Left lobe of liver (tissue), 2 donors: ENCODE measurements at regions not wholly inside any gene's neighbourhood (a gene's known extent, or its start where the extent isn't known, plus 50 kb on each side); places are given as distances from the start of the nearest gene placed in this dataset.

Experiments
- ATAC-seq: fragments of 200-7000 bp; cut with Tn5 transposase; one replicate; pipeline ENCODE4 v1.9.1; 2020; ENCODE audit warnings: mild to moderate bottlenecking, moderate library complexity
- DNase-seq: peaks from one replicate; pipeline ENCODE4 v3.0.0-alpha.2; 2020; ENCODE audit warnings: low spot score
- donor health status: DM: no; HTN: no; CAD: no; lungs with moderate emphysema.
- donor health status: DM: no; HTN: yes; CAD: no.

DNA sequence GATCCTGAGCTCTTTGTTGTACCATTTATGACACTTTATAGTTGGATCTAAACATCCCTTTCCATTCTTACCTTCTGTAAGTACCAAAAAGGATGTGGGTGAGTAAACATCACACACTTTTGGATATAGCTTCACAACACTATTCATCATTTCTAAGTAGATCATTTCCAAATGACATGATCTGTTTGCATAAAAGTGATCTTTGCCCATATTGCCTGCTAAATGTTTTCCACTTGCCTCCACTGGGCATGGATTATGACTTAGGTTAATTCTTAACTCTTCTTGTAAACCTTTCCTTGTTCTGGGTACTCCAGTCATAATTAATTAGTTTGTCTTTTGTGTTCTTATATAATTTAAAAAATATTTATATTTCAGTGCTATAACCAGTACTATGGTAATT is 244.9 kb upstream of the AGA start:
- peak; percentile 94 for ATAC-seq

DNA sequence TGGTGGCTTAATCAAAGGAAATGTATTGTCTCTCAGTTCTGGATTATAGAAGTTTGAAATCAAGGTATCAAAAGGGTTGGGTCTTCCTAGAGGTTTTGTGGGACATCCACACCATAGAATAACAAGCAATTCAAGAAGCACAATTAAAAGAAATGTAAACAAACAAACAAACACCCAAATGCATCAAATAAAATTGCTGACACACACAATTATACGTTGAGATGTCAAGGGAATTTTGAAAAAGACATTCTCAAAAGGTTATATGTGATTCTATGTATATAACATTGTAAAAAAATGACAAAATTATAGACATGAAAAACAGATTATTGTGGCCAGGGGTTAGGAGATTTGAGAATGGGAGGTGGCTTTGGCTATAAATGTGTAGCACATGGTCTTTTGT is 250.7 kb upstream of the AGA start:
- ATAC-seq = no peak
- DNase-seq = no peak

More for the DNA sequence above, 244.9 kb upstream of the AGA start:
- no peak for DNase-seq

DNA sequence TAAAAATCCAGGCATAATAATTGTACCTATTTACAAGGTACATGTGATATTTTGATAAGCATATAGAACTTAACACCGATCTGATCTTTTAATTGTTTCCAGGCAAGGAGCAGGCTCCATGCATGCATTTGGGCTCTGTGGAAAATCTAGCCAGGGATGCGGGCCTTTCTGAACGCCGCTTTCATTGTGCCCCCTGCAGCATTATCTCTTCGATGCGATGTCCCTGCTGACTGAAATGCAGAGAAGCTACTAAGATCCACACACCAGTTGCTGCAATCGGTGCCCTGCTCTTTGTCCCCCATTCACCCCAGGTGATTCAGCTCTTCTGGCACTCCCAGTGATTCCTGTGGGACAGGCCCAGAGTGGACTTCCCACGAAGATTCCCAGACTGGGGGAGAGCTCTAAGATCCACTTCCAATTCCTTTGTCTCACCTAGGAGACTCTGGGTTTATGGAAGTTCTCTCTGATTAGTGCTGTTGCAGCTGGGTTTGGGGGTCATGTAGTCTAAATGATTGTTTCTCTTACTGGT is 254.3 kb upstream of the AGA start:
- no peak for DNase-seq
- ATAC-seq = no peak

DNA sequence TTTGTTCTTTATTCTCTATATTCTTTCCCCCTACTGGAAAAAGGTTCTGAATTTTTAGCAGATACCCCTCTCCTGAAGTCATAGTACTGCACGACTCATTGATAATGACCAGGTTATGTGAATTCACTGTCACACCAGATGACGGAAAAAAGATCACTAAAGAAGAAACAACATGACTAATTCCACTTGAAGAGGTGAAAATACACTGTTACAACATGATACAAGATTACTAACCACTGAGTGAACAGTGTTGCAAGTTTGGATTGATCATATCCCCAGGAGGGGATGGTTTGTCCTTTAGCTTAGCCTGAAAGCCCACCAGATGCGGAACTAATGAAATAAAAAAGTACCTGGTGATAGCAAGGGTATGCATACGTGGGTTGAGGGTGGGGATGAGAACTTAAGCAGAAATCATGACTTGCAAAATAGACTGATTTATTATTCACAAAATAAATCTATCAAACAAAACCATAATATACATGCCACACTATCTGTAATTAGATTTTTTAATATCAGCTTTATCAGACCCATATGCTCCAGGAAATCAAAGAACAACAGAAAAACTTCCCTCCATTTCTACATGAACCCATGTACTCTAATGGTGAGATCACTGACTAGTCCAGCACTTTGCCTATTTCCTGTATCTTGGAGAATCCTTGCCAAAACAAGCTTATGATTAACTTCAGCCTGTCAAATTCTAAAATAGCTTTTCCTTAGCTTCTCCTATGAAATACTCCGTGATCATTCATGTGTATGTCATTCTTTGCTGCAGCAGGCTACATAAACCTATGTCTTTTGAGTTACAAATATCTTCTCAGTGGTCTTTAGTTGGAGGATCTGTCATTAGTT is 257.4 kb upstream of the AGA start:
- ATAC-seq (peak; percentile 81), DNase-seq (no peak)

DNA sequence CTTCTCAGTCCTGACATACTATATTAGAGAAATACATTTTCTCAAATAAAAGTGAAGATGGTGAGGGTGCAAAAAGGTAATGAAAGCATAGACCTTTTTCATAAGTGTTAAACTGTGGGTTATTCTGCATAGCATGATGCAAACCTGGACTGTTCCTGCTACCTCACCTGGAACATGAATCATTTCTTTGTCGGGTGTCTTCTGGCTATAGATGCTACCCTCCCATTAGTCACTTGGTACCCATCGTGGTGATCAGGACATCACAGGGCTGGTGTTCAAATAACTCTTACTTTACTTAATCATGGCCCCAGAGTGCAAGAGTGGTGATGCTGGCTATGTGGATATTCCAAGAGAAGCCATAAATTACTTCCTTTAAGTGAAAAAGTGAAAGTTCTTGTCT is 264.7 kb upstream of the AGA start:
- DNase-seq (no peak), ATAC-seq (no peak)

DNA sequence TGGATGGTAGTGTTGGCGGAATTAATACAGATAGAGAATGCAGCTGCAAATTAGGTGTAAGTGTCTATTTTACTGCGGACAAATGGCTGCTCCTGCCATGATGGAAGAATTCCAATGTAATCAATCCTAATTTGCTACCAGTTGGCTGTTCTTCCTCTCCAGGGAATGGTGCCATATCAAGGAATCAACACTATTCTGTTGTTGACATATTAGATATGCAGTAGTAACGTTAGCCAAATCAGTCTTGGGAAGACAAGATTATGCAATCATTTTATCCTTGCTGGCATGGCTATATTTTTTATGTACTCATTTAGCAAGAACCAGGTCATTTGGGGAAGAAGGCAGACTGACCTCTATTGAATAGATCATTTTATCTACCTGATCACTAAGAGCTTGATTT is 271.2 kb upstream of the AGA start:
- ATAC-seq = peak; percentile 77
- DNase-seq = no peak

DNA sequence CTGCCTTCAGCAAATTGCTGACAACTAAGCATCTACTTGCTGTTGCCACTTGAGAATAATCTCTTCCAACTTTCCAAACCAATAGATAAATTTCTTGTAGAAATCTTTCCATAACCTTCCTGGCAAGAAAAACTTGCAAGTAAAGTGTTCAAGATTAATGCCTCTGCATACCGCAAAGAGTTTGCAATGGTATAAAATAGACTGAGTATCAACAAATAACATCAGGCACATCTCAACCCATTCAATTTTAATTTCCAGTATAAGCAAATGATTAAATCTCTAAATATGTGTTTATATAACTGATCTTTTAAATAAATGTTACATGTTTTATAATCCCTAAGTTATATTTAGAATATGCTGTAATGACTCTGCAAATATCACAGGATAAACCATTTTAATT is 275.2 kb upstream of the AGA start:
- ATAC-seq (no peak), DNase-seq (no peak)

DNA sequence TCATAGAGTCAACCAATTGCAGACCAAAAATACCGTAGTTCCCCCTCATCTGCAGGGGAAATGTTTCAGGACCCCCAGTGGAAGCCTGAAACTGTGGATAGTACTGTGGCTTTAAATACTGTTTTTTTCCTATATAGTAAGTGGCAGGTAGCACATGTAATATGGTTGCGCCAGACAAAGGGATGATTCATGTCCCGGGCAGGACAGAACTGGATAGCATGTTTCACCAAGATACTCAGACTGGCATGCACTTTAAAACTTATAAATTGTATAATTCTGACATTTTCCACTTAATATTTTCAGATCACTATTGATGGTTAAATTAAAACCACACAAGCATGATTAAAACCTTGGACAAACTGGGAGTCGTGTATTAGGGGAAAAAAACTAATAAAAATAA is 276.3 kb upstream of the AGA start:
- ATAC-seq (no peak), DNase-seq (no peak)

DNA sequence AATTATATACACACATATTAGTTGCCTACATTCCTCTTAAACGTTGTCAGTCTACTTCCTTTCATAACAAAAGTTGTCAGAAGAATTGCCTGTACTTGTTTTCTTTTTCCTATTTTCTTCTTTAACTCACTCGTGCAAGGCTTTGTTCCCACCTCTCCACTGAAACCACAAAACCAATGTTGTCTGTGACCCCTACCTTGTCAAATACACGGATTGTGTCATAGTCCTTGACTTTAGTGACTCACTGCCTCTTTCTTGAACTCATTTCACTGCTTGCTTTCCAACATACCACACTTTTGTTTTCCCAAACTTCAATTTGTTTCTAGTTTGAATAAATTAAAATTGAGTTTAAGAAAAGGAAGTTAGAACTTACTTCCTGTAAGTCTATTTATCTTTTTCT is 283.9 kb upstream of the AGA start:
- ATAC-seq = no peak

DNA sequence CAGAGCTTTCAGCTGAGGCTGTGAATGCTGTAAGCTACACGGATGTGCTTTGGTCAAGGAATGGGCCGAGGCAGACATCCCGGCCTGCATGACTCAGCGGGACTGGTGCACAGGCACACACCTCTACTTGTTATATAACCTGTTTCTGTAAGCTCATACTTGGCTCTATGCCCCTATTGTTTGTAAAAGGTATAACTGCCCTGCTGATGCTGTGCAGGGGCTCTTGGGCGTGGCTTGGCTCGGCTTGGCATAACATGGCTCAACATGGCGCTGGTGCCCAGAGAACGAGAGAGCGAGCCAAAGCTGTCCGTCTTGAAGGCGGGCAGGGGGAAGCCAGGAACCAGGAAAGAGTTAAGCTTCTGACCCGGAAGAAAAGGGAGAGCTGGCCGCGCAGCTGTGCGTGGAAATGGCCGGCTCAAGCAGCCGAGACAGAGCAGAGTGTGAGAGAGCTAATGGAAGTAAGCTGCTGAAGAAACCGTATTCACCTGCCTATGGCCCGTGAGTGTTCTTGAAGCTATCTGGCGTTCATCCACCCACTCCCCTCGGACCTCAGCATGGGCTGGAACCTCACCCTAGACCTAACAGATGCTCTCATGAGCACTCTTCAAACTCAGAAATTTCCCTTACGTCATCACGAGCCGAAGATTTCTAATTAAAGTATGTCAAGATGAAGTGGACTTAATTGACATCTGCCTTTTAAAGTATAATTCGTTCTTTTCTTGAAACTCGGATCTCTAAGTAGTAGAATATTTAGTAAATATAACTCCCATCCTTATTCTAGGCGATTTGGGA is 286.3 kb upstream of the AGA start:
- ATAC-seq = no peak
- DNase-seq = no peak

More for the DNA sequence above, 283.9 kb upstream of the AGA start:
- DNase-seq = no peak

DNA sequence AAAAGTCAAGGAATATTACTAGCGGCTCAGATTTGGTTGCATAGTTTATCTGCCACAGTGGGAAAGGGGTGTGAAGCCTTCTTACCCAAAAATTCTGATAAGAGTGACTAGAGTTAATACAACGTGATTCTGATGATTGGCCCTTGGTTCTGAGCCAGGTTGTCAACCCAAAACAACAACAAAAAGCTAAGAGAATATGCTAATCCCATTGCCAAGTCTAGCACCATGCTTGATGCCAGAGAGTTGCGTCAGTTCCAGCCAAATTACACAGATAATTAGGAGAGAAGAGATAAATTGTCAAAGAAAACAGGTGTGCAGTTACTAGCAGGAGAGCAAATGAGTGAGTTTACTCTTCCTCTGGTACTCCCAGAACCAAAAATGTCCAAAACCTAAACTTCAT is 287.4 kb upstream of the AGA start:
- no peak for DNase-seq
- ATAC-seq = no peak

DNA sequence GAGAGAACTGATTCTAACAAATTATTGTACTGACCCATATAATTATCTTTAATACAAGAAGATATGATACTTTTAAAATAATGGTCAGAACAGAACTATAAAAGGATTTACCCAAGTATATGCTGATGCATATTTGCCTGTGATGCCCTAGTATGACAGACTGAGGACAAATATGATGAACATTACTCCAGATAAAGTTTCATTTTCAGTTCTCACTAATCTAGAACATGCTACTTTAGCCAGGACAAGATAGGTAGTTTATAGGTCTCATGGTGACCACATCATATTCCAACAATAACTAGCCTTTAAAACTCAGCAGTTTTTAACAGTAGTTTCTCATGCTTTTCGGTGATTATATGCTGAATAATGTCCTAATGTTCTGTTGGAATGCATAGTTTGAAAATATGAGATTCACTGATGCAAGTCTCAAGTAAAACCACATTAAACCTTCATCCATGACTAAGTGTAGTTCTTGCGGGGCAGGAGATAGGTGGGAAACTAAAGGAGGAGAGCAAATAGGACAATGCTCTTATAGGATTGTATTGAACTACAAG is 295.2 kb upstream of the AGA start:
- no peak for ATAC-seq
- no peak for DNase-seq

DNA sequence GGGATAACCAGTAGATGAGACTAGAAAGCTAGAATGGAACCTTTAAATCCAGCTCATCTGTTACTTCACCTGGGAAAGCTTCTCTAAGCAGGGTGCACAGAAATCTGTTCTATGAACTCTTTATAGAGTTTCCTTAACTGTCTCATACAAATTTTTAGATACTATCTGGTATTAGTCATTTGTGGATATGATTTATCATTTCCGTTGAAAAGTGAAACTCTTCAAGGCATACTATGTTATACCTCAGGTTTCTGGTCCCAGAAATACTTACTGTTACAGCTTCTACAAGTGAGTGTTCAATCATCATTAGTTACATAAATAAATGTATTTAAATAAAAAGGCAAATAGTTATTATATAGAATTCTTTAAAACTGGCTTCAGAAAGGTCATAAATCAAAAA is 298.3 kb upstream of the AGA start:
- no peak for DNase-seq

DNA sequence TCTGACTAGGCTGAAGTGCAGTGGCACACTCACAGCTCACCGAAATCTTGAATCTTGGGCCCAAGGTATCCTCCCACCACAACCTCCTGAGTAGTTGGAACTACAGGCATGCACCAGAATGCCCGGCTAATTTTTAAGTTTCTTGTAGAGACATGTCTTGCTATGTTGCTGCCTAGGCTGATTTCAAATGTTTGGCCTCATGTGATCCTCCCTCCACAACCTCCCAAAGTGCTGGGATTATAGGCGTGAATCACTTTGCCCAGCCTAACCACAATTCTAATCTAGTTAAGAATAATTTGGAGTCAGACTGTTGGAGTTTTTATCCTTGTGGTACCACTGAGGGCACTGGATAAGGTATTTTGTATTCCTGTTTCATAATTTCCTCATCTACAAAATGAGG is 317.5 kb upstream of the AGA start:
- DNase-seq = no peak
- ATAC-seq = no peak

More for the DNA sequence above, 298.3 kb upstream of the AGA start:
- no peak for ATAC-seq

DNA sequence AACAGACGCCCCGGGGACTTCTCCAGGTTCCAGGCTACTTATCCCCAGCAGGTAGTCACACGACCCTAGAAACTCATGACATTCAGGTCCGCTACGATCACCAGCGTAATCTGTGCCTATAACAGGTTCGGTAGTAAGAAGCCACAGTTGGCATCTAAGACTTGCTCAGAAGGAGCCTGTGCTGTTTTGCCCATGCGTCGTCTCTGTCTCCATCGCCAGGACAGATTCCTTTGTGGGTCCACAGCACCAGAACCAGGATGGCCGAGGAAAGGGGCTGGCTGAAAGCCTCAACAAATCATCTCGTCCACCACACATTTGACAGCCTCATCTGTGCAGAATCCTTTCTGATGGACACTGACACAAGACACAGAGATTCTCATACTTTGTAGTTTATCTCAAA is 319.5 kb upstream of the AGA start:
- DNase-seq (no peak), ATAC-seq (no peak)

DNA sequence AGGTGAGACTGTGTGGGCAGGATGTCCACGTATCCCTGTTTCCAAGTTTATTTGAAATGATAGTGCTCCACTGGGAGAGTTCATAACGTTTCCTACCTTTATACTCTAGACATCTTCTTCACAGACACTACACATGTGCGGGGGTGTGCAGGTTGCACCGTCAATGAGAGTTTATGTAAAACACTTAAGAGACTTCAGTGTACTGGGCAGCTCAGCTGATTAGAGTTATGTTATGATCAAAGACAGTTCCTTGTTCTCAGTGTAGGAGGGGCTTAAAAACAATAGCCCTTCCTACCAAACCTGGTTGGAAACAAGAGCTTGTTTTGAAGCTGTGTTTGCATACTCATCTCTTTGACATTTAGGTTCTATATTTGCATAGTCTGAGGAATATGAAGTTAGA is 326.9 kb upstream of the AGA start:
- ATAC-seq = no peak
- no peak for DNase-seq

DNA sequence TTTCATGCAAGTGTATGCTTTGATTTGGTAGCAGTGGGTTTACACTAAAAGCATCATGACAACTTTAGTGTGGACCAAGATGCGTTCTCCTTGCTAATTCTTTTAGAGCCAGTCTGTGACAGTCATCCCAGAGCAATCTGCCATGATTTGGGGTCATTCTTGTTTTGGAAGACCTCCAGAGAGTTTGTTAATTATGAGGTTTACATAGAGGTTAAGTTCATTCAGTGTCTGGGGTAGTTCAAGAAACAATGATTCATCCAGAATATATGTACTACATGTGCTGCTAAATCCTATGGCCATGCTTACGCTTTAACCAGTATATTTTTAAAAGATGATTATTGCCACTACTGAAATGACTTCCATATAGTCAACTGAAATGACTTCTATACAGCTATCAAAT is 328.5 kb upstream of the AGA start:
- no peak for DNase-seq
- ATAC-seq = no peak

DNA sequence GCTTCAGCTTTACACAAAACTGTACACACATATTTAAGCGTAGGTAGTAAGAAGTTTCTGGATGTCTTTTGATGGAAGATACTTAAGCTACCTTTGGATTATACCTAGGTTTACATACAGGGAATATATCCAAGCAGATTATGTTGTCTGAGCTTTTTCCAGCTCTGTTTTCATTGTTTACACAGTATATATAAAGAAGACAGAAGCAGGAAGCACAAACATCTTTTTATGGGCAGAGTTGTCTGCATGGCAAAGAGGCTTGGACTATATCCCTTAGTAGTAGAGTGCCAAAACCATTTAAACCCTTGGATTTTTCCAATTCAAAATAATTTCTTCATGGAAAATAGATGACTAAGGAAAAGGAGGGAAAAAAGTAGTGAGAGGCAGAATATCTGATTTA is 329.4 kb upstream of the AGA start:
- DNase-seq = no peak
- ATAC-seq = no peak

DNA sequence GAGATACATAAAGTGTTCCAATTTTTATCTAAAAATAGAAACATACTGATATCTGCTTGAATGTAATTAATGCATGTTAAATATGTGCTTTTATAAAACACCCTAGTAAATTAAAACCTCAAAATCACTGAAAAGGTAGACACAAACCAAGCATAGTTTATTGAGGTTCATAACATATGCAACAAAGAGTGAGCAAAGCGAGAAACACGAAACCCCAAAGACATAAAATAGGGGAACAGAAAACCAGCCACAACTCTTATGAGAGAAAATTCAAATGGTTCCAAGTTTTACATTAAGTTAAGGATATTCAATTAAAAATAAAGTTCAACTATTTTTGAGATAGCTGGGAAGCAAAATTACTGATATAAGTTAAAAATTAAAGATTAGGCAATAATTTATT is 336.4 kb upstream of the AGA start:
- ATAC-seq (no peak), DNase-seq (no peak)

DNA sequence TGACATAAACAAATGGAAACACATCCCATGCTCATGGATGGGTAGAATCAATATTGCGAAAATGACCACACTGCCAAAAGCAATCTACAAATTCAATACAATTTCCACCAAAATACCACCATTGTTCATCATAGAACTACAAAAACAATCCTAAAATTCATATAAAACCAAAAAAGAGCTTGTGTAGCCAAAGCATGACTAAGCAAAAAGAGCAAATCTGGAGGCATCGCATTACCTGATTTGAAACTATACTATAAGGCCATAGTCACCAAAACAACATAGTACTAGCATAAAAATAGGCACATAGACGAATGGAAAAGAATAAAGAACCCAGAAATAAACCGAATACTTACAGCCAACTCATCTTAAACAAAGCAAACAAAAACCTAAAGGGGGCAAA is 342.8 kb upstream of the AGA start:
- ATAC-seq (no peak), DNase-seq (no peak)

DNA sequence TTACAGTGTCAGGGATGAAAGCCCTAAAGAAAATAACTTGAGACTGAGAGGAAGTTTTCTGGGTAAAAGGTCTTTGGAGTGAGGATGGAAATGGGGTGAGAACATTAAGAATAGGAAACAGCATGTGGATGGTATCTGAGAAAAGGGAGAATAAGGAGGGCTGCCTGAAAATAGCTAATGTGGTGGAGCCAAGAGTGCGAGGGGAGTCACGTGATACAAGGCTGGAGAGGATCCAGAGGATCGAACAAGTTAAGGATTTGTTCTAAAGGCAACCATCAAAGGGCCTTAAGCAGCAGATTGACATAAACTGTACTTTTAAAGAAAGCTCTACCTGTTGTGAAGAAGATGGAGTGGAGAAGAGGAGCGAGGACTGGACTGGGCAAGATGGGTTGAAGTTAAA is 347.4 kb upstream of the AGA start:
- no peak for DNase-seq

DNA sequence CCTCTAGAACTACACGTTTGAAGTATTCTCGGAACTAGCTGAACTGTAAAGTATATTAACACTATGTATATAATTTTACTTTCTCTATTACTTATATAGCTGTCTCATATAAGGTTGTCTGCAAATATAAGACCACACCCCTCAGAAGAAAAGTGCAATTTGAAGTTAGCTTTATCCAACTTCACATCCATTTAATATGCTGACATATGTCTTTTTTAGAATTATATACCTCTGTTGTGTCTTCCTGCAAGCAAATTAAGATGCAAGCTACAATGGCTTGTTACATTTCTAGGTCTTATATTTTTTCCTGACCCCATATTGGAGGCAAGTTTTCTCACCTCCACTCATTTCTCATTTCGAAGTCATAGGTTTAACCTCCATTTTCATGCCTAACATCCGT is 349.0 kb upstream of the AGA start:
- DNase-seq (no peak), ATAC-seq (no peak)

More for the DNA sequence above, 347.4 kb upstream of the AGA start:
- no peak for ATAC-seq
